ENCODE measurements at regions not wholly inside any gene's neighbourhood (a gene's known extent, or its start where the extent isn't known, plus 50 kb on each side); places are given as distances from the start of the nearest gene placed in this dataset.

DNA sequence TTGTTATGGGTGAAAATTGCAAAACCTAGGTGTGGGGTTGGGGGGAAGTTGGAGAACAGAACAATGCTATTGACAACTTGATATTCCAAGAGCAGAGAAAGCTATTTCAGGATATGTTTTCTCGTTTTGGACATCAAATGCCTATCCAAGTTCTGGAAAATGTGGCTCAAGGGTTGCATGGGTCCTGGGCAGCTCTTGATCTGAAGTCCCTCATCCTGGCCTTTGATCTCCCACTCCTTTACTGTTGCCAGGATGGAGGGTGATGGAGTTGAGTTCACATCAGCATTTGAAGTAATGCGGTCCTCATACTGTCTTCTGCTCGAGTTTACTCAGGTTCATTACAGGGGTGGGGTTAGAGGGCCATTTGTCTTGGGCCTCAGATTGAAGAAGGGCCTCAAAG, 76.9 kb upstream of the RPS23 start:
- peak overlapping the region; percentile 91 for H3K27ac ChIP-seq (ENCODE audit: low read length)
- no peak overlapping the region for H3K4me2 ChIP-seq (ENCODE audit: insufficient read depth, low read length)
- H3K4me3 ChIP-seq (ENCODE audit: low read depth in 1 of 2, low read length in 2 of 2): no peak overlapping the region
- ATAC-seq (ENCODE audit: insufficient read depth, low read depth) (no peak), DNase-seq (no peak)
- H3K9ac ChIP-seq (ENCODE audit: low read depth, low read length): no peak overlapping the region
- peaks cover 98% of the 10 kb centered on the region for H3K4me1 ChIP-seq (ENCODE audit: insufficient read depth, low read length)
- H4K20me1 ChIP-seq (ENCODE audit: insufficient read depth, low read length): no peaks in the 10 kb centered on the region
- peaks cover 29% of the 10 kb centered on the region for H3K36me3 ChIP-seq (ENCODE audit: insufficient read depth, low read length)
- no peak overlapping the region for H2AFZ ChIP-seq (ENCODE audit: low read depth, low read length)
- TF ChIP-seq EZH2 (IDR thresholded peaks at IDR 0.05; ENCODE audit: borderline replicate concordance, low read depth, low read length, severe bottlenecking): no peak
- TF ChIP-seq, protein P1, sequence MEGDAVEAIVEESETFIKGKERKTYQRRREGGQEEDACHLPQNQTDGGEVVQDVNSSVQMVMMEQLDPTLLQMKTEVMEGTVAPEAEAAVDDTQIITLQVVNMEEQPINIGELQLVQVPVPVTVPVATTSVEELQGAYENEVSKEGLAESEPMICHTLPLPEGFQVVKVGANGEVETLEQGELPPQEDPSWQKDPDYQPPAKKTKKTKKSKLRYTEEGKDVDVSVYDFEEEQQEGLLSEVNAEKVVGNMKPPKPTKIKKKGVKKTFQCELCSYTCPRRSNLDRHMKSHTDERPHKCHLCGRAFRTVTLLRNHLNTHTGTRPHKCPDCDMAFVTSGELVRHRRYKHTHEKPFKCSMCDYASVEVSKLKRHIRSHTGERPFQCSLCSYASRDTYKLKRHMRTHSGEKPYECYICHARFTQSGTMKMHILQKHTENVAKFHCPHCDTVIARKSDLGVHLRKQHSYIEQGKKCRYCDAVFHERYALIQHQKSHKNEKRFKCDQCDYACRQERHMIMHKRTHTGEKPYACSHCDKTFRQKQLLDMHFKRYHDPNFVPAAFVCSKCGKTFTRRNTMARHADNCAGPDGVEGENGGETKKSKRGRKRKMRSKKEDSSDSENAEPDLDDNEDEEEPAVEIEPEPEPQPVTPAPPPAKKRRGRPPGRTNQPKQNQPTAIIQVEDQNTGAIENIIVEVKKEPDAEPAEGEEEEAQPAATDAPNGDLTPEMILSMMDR (IDR thresholded peaks at IDR 0.05; ENCODE audit: borderline replicate concordance, extremely low read depth, low read length, poor library complexity, severe bottlenecking): no peak
- H3K9me3 ChIP-seq (ENCODE audit: insufficient read depth, low read length, severe bottlenecking): no peaks in the 10 kb centered on the region
- no peaks in the 10 kb centered on the region for H3K27me3 ChIP-seq (ENCODE audit: insufficient read depth, low read length, poor library complexity)
- H3K79me2 ChIP-seq (ENCODE audit: insufficient read depth, low read length): peaks cover 35% of the 10 kb centered on the region

DNA sequence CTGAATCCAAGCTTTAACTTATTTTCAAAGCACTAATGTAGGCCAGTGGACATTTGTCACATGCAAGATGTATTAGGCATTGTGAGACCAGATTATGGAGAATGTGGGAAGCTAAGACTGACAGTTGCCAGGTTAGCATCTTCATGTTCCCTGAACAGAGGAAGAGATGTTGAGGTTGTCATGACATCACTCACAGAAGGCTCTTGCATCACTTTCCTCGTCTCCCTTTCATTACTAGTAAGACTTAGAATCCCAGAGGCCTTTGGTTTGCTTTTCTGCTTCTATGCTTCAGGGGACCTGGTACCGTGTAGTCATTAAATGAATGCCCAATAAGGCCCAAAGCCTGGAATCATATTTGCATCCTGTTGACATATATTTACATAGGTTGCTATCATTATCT, 76.4 kb upstream of the RPS23 start:
- H3K27ac ChIP-seq (ENCODE audit: low read length): peak overlapping the region; percentile 91
- no peak for ATAC-seq (ENCODE audit: insufficient read depth, low read depth)
- H3K4me1 ChIP-seq (ENCODE audit: insufficient read depth, low read length): peaks cover 98% of the 10 kb centered on the region

DNA sequence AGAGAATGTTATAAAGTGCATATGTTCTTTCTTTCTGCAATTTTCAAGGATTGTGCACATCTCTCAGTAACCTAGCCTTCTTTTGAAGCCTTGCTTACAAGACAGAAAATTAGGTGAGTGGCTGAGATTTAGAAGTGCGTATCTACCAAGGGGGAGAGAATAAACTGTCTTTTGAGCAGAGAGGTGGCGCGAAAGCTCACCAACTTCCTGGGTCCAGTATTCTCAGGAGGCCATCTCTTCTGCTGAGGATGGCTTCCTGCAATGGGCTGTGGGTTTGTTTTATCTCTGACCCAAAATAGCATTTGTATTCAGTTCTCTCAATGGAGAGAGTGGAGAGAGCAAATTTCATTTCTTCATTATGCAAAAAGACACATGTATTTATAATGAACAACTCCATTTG, 75.4 kb upstream of the RPS23 start:
- peaks cover 99% of the 10 kb centered on the region for H3K4me1 ChIP-seq (ENCODE audit: insufficient read depth, low read length)
- peaks cover 22% of the 10 kb centered on the region for H3K36me3 ChIP-seq (ENCODE audit: insufficient read depth, low read length)
- peak overlapping the region; percentile 24; the same call in 1 of the 2 replicates for H3K4me2 ChIP-seq (ENCODE audit: insufficient read depth, low read length)
- no peak for ATAC-seq (ENCODE audit: insufficient read depth, low read depth)
- peak; percentile 62 for DNase-seq
- no peak for TF ChIP-seq EZH2 (IDR thresholded peaks at IDR 0.05; ENCODE audit: borderline replicate concordance, low read depth, low read length, severe bottlenecking)
- TF ChIP-seq, protein P1 (IDR thresholded peaks at IDR 0.05; ENCODE audit: borderline replicate concordance, extremely low read depth, low read length, poor library complexity, severe bottlenecking): no peak
- no peak overlapping the region for H3K4me3 ChIP-seq (ENCODE audit: low read depth in 1 of 2, low read length in 2 of 2)
- H4K20me1 ChIP-seq (ENCODE audit: insufficient read depth, low read length): no peaks in the 10 kb centered on the region
- H3K9me3 ChIP-seq (ENCODE audit: insufficient read depth, low read length, severe bottlenecking): no peaks in the 10 kb centered on the region
- peaks cover 43% of the 10 kb centered on the region for H3K79me2 ChIP-seq (ENCODE audit: insufficient read depth, low read length)
- H3K9ac ChIP-seq (ENCODE audit: low read depth, low read length): peak overlapping the region; percentile 21; the same call in 1 of the 2 replicates
- 0 out of 2 replicates have a peak overlapping the region, but pooled peaks have one; percentile 7 for H2AFZ ChIP-seq (ENCODE audit: low read depth, low read length)
- peak overlapping the region; percentile 91 for H3K27ac ChIP-seq (ENCODE audit: low read length)
- no peaks in the 10 kb centered on the region for H3K27me3 ChIP-seq (ENCODE audit: insufficient read depth, low read length, poor library complexity)

More for the DNA sequence above, 76.4 kb upstream of the RPS23 start:
- TF ChIP-seq, protein P1 (IDR thresholded peaks at IDR 0.05; ENCODE audit: borderline replicate concordance, extremely low read depth, low read length, poor library complexity, severe bottlenecking): no peak
- TF ChIP-seq EZH2 (IDR thresholded peaks at IDR 0.05; ENCODE audit: borderline replicate concordance, low read depth, low read length, severe bottlenecking): no peak
- Histone ChIP-seq H3K9me3 (ENCODE audit: insufficient read depth, low read length, severe bottlenecking) (no peaks in the 10 kb centered on the region), H3K4me3 (ENCODE audit: low read depth in 1 of 2, low read length in 2 of 2) (no peak overlapping the region), H3K27me3 (ENCODE audit: insufficient read depth, low read length, poor library complexity) (no peaks in the 10 kb centered on the region), H3K9ac (ENCODE audit: low read depth, low read length) (no peak overlapping the region), H3K36me3 (ENCODE audit: insufficient read depth, low read length) (peaks cover 31% of the 10 kb centered on the region), H3K4me2 (ENCODE audit: insufficient read depth, low read length) (no peak overlapping the region), H4K20me1 (ENCODE audit: insufficient read depth, low read length) (no peaks in the 10 kb centered on the region), H3K79me2 (ENCODE audit: insufficient read depth, low read length) (peaks cover 40% of the 10 kb centered on the region), H2AFZ (ENCODE audit: low read depth, low read length) (no peak overlapping the region)
- no peak for DNase-seq

All from DND-41 (cell line).